Thoracic aorta (tissue), 2 donors: ENCODE measurements at regions not wholly inside any gene's neighbourhood (a gene's known extent, or its start where the extent isn't known, plus 50 kb on each side); places are given as distances from the start of the nearest gene placed in this dataset.

Experiments
- ATAC-seq: fragments of 150-250 bp; one replicate; pipeline ENCODE4 v1.8.0; 2017; ENCODE audit warnings: low read depth; ENCODE audit not compliant: insufficient number of reproducible peaks, low FRiP score
- DNase-seq: peaks from one replicate; pipeline ENCODE4 v3.0.0-alpha.2; 2020; ENCODE audit warnings: low spot score
- H3K27ac ChIP-seq, 2 donors: fragments of 200-600 bp; sonication (generic); 1 replicate in 1 of 2; 2 replicates in 1 of 2; pipeline ENCODE4 v1.5.1; 2016; ENCODE audit warnings: mild to moderate bottlenecking in 2 of 2, moderate library complexity in 2 of 2
- H3K27me3 ChIP-seq: fragments of 200-600 bp; sonication (generic); replicated peaks from 2 replicates; pipeline ENCODE4 v1.6.0; 2016; ENCODE audit warnings: mild to moderate bottlenecking; ENCODE audit not compliant: insufficient read depth
- H3K36me3 ChIP-seq: fragments of 200-600 bp; sonication (generic); one replicate; pipeline ENCODE4 v1.5.1; 2016
- H3K4me1 ChIP-seq, 2 donors: fragments of 200-600 bp; sonication (generic); 1 replicate in 1 of 2; 2 replicates in 1 of 2; pipeline versions ENCODE4 v1.5.1 to v1.6.0; 2016; ENCODE audit warnings: low read depth in 2 of 2, mild to moderate bottlenecking in 1 of 2; ENCODE audit not compliant: control insufficient read depth in 1 of 2
- H3K4me3 ChIP-seq: fragments of 200-600 bp; sonication (generic); 2 replicates; pipeline ENCODE4 v1.5.1; 2016; ENCODE audit warnings: mild to moderate bottlenecking
- H3K9me3 ChIP-seq: fragments of 200-600 bp; sonication (generic); 2 replicates; pipeline ENCODE4 v1.5.1; 2016
- CTCF ChIP-seq: fragments of 200-600 bp; sonication (generic); IDR thresholded peaks from one replicate; pipeline ENCODE4 v1.5.1; 2019; ENCODE audit warnings: antibody characterized with exemption

GRCh38 chr1:201701831-201702230 is 127.1 kb upstream of the IPO9 start:
- H3K27me3 ChIP-seq, result no peaks in the 10 kb centered on the region
- no peak overlapping the region for H3K27ac ChIP-seq
- no peak overlapping the region for H3K4me3 ChIP-seq
- ATAC-seq (no peak), DNase-seq (no peak)
- no peaks in the 10 kb centered on the region for H3K36me3 ChIP-seq
- no peaks in the 10 kb centered on the region for H3K9me3 ChIP-seq
- no peak for TF ChIP-seq CTCF
- peaks cover 5 to 20% of the 10 kb centered on the region in 2 donors for H3K4me1 ChIP-seq

- ATAC-seq (no peak), DNase-seq (no peak)
- Histone ChIP-seq H3K27ac (peak overlapping the region; percentile 3 to 26), H3K27me3 (no peaks in the 10 kb centered on the region), H3K9me3 (no peaks in the 10 kb centered on the region), H3K4me1 (peaks cover 5 to 18% of the 10 kb centered on the region in 2 donors), H3K4me3 (no peak overlapping the region), H3K36me3 (no peaks in the 10 kb centered on the region)
- no peak for TF ChIP-seq CTCF
Measured at GRCh38 chr1:201702936-201703335, 126.0 kb upstream of the IPO9 start.

- no peaks in the 10 kb centered on the region for H3K27me3 ChIP-seq
- no peak overlapping the region for H3K4me3 ChIP-seq
- peak; percentile 97 for TF ChIP-seq CTCF
- no peaks in the 10 kb centered on the region for H3K36me3 ChIP-seq
- H3K4me1 ChIP-seq, result peaks cover 5 to 26% of the 10 kb centered on the region in 2 donors
- ATAC-seq (peak; percentile 55), DNase-seq (no peak)
- no peaks in the 10 kb centered on the region for H3K9me3 ChIP-seq
- H3K27ac ChIP-seq, result peak overlapping the region; percentile 3 to 26
Measured at GRCh38 chr1:201703621-201704438, 125.1 kb upstream of the IPO9 start.

- Histone ChIP-seq H3K9me3 (no peaks in the 10 kb centered on the region), H3K4me1 (peaks cover 5 to 30% of the 10 kb centered on the region in 2 donors), H3K27ac (no peak overlapping the region), H3K36me3 (no peaks in the 10 kb centered on the region), H3K4me3 (no peak overlapping the region), H3K27me3 (no peaks in the 10 kb centered on the region)
- DNase-seq (no peak), ATAC-seq (no peak)
- peak; percentile 1 for TF ChIP-seq CTCF
Measured at GRCh38 chr1:201704439-201704792, 124.5 kb upstream of the IPO9 start.

- H3K36me3 ChIP-seq, result no peaks in the 10 kb centered on the region
- no peaks in the 10 kb centered on the region for H3K27me3 ChIP-seq
- TF ChIP-seq CTCF, result no peak
- no peak overlapping the region for H3K4me3 ChIP-seq
- no peaks in the 10 kb centered on the region for H3K9me3 ChIP-seq
- ATAC-seq (no peak), DNase-seq (no peak)
- no peak overlapping the region for H3K27ac ChIP-seq
- H3K4me1 ChIP-seq, result peaks cover 9 to 40% of the 10 kb centered on the region in 2 donors
Measured at GRCh38 chr1:201705389-201705788, 123.6 kb upstream of the IPO9 start.
